Erythroblast (primary cell): ENCODE measurements at regions not wholly inside any gene's neighbourhood (a gene's known extent, or its start where the extent isn't known, plus 50 kb on each side); places are given as distances from the start of the nearest gene placed in this dataset.

Source experiments
- GATA1 ChIP-seq: IDR thresholded peaks from 2 replicates; pipeline ENCODE4 v1.6.1; 2011; ENCODE audit warnings: low read depth, mild to moderate bottlenecking, control low read depth, low read length, moderate library complexity
- POLR2A ChIP-seq: IDR thresholded peaks from 2 replicates; pipeline ENCODE4 v1.6.1; 2011; ENCODE audit warnings: mild to moderate bottlenecking, low read length

DNA sequence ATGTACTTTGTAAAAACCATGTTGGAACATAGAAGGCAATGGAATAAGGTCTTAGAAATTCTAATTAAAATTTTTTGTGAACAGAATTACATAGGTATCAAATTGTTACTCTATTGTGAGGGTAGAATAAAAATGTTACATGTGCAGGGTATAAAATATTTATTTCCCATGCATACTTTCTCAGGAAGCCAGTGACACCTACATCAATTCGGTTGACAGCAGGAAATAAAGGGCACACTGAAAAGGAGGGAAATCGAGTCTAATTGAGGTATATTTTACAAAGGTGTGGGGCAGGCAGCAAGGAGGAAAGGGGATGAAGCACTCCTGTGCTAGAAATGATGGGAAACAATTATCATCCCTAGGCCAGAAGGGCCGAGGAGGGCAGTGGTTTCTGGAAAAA lies 244.9 kb downstream of the C7orf25 start:
- TF ChIP-seq POLR2A (no peak), GATA1 (no peak)
